ENCODE measurements at regions not wholly inside any gene's neighbourhood (a gene's known extent, or its start where the extent isn't known, plus 50 kb on each side); places are given as distances from the start of the nearest gene placed in this dataset.

GRCh38 chr13:89880201-89880600 is 1467.3 kb upstream of the MIR17HG start:
- TF ChIP-seq CTCF (conservative IDR thresholded peaks at IDR 0.05) = no peak
- no peak for TF ChIP-seq EZH2 (IDR thresholded peaks at IDR 0.05; ENCODE audit: low read depth)
